Chondrocyte (in vitro differentiated cells): ENCODE measurements at regions not wholly inside any gene's neighbourhood (a gene's known extent, or its start where the extent isn't known, plus 50 kb on each side); places are given as distances from the start of the nearest gene placed in this dataset.

Experiments used
- DNase-seq: peaks from one replicate; pipeline ENCODE4 v3.0.0; 2021; ENCODE audit warnings: mixed read lengths, low spot score
- H3K27ac Mint-ChIP-seq: one replicate; pipeline ENCODE4 v1.8.0; 2021; ENCODE audit warnings: mild to moderate bottlenecking, moderate library complexity, mixed read lengths; ENCODE audit not compliant: unreplicated experiment
- H3K27me3 Mint-ChIP-seq: 2 replicates; pipeline ENCODE4 v1.8.0; 2021; ENCODE audit warnings: low read depth, mixed read lengths
- H3K36me3 Mint-ChIP-seq: 2 replicates; pipeline ENCODE4 v1.8.0; 2021; ENCODE audit warnings: low read depth, mixed read lengths
- H3K4me1 Mint-ChIP-seq: 2 replicates; pipeline ENCODE4 v1.8.0; 2021; ENCODE audit warnings: low read depth, mild to moderate bottlenecking, mixed read lengths
- H3K4me3 Mint-ChIP-seq: one replicate; pipeline ENCODE4 v1.8.0; 2021; ENCODE audit warnings: mild to moderate bottlenecking, moderate library complexity, mixed read lengths; ENCODE audit not compliant: unreplicated experiment
- H3K9me3 Mint-ChIP-seq: 2 replicates; pipeline ENCODE4 v1.8.0; 2021; ENCODE audit warnings: low read depth, mixed read lengths
- TF ChIP-seq, protein P1 (sequence below): fragments of 200-600 bp; sonication (generic); IDR thresholded peaks from 2 replicates; pipeline ENCODE4 v1.5.0; 2021; ENCODE audit warnings: antibody characterized with exemption, mild to moderate bottlenecking, moderate library complexity

DNA sequence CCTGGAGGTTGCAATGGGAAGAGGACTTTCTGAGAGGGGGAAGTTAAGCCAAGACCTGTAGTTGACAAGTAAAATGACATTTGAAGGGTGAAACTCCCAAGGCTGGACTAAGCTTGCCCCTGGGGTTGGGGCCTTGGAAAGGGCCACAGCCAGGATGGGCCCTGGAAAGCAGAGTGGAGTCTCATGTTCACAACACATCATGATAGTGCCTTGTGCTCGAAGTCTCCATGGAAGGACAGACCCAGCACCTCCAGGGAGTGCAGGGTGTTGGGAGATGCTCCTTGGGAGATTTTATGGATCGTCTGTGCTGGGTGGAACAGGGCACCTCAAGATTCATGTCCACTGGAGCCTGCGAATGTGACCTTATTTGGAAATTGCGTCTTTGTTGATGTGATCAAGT lies 55.6 kb upstream of the ACTRT2 start:
- Mint-ChIP-seq H3K4me1 (no peaks in the 10 kb centered on the region), H3K9me3 (peaks cover 13% of the 10 kb centered on the region), H3K27ac (no peak overlapping the region), H3K4me3 (no peak overlapping the region), H3K27me3 (no peaks in the 10 kb centered on the region), H3K36me3 (no peaks in the 10 kb centered on the region)
- no peak for DNase-seq
- TF ChIP-seq, protein P1, sequence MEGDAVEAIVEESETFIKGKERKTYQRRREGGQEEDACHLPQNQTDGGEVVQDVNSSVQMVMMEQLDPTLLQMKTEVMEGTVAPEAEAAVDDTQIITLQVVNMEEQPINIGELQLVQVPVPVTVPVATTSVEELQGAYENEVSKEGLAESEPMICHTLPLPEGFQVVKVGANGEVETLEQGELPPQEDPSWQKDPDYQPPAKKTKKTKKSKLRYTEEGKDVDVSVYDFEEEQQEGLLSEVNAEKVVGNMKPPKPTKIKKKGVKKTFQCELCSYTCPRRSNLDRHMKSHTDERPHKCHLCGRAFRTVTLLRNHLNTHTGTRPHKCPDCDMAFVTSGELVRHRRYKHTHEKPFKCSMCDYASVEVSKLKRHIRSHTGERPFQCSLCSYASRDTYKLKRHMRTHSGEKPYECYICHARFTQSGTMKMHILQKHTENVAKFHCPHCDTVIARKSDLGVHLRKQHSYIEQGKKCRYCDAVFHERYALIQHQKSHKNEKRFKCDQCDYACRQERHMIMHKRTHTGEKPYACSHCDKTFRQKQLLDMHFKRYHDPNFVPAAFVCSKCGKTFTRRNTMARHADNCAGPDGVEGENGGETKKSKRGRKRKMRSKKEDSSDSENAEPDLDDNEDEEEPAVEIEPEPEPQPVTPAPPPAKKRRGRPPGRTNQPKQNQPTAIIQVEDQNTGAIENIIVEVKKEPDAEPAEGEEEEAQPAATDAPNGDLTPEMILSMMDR = no peak

DNA sequence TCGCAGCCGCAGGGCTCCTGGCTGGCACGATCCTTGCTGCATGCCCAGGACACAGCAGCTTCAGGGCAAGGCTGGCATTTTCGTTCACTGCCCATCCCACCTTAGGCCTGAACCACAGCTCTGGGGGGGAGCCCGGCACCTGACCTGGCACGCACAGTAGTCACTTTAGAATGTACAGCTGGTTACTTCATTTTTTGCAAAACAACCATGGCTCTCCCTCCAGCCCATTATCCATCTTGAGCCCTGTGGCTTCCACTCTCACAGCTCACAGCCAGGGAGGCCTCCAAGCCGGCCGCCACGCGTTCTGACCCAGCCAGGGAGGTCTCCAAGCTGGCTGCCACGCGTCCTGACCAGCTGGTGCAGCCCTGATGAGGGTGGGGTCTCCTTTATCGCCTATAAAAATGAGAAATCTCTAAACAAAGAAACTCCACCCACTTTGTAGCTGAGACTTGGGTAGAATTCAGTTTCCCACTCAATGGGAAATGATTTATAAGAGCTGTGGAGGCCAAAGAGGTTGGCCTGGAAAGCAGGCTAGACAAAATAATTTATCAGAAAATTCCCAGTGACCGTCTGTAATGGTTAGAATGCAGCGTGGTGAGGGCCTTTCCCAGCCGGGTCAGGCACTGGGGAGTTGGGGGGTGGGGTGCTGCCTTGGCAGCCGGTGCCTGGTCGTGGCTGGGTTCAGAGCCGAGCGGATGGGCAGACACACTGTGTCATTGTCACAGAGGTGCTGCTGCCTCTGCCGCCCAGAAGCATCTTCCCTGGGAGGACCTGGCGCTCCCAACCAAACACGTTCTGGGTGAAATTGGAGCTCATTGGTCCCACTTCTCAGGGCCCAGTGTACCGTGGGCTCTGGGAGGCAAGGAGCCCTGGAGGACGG lies 54.6 kb upstream of the ACTRT2 start:
- Mint-ChIP-seq H3K27ac (no peak overlapping the region), H3K4me3 (no peak overlapping the region), H3K27me3 (no peaks in the 10 kb centered on the region), H3K9me3 (peaks cover 13% of the 10 kb centered on the region), H3K4me1 (no peaks in the 10 kb centered on the region), H3K36me3 (no peaks in the 10 kb centered on the region)
- TF ChIP-seq, protein P1 = no peak
- peak; percentile 76 for DNase-seq

GRCh38 chr1:2967329-2967725 lies 53.9 kb upstream of the ACTRT2 start:
- H3K27ac Mint-ChIP-seq = no peak overlapping the region
- no peaks in the 10 kb centered on the region for H3K4me1 Mint-ChIP-seq
- peaks cover 10% of the 10 kb centered on the region for H3K9me3 Mint-ChIP-seq
- peak; percentile 88 for DNase-seq
- TF ChIP-seq, protein P1 = no peak
- H3K27me3 Mint-ChIP-seq = no peaks in the 10 kb centered on the region
- H3K4me3 Mint-ChIP-seq = no peak overlapping the region
- H3K36me3 Mint-ChIP-seq = no peaks in the 10 kb centered on the region

DNA sequence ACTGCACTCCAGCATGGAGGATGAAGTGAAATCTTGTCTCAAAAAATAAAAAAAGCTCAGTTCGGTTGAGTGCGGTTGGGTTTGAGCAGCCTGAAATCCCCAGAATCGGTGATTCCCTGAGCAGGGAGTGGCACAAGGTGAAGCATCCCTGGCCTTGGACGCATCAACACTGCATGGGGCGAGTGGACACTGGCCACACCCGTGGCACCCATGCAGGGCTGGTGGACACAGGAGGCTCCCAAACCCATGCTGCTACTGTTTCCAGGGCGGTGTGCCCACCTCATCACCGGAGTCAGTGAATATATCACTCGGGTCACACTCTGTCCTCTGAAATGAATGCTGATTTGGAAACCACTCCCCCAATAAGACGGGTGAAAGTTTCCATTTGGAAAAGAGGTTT lies 53.4 kb upstream of the ACTRT2 start:
- Mint-ChIP-seq H3K27me3 (no peaks in the 10 kb centered on the region), H3K9me3 (peaks cover 8% of the 10 kb centered on the region), H3K27ac (no peak overlapping the region), H3K4me3 (no peak overlapping the region), H3K36me3 (no peaks in the 10 kb centered on the region), H3K4me1 (no peaks in the 10 kb centered on the region)
- TF ChIP-seq, protein P1 = no peak
- DNase-seq = peak; percentile 59

DNA sequence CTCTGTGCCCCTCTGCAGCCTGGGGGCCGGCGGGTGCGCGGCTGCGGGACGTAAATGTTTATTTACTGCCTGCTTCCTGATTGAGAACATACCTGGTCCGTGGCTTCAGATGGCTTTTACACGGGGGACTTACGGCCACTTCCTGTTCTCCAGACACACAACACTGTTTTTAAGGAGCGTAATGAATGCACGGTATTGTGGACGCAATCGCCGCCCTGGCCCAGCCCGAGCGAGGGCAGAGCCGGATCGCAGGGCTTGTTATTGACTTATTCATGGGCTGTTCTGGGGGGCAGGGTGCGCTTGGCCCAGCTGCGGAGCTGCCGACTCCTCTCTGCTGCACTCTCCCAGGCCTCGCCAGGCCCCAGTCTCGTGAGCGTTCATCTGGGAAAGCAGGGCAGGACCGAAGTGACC lies 52.8 kb upstream of the ACTRT2 start:
- Mint-ChIP-seq H3K4me1 (no peaks in the 10 kb centered on the region), H3K9me3 (peaks cover 5% of the 10 kb centered on the region), H3K4me3 (no peak overlapping the region), H3K27me3 (no peaks in the 10 kb centered on the region), H3K27ac (no peak overlapping the region), H3K36me3 (no peaks in the 10 kb centered on the region)
- peak; percentile 79 for DNase-seq
- TF ChIP-seq, protein P1 = no peak
